Endothelial cell of umbilical vein (primary cell): ENCODE measurements at regions not wholly inside any gene's neighbourhood (a gene's known extent, or its start where the extent isn't known, plus 50 kb on each side); places are given as distances from the start of the nearest gene placed in this dataset.

Source experiments
- BruUV-seq: library from RNA; stranded (reverse); fragments of 400-500 nt; replicated peaks from 2 replicates; lab custom pipeline; 2021; lab: Mats Ljungman, UMichigan
- CTCF ChIA-PET: fragments of 300-600, 350-600 bp; sonication (Branson Sonifier 250); formaldehyde crosslinking; loops from one replicate; lab custom pipeline; 2021; ENCODE audit warnings: antibody characterized with exemption, inconsistent platforms; lab: Charles Lee
- POLR2A ChIA-PET: fragments of 300-600, 350-600 bp; sonication (Branson Sonifier 250); formaldehyde crosslinking; loops from one replicate; lab custom pipeline; 2021; ENCODE audit warnings: antibody characterized with exemption, inconsistent platforms; lab: Charles Lee
- DNase-seq: peaks from one replicate; pipeline ENCODE4 v3.0.0-alpha.2; 2011; ENCODE audit warnings: low read depth, low spot score
- FAIRE-seq: peaks from 2 replicates; lab custom pipeline; 2011; peaks lifted over from hg19 to GRCh38; lab: Jason Lieb, UNC
- H2AFZ ChIP-seq: 2 replicates; pipeline ENCODE4 v1.6.0; 2012; ENCODE audit warnings: low read depth, low read length, control low read depth, inconsistent platforms
- H3K27ac ChIP-seq: 2 replicates; pipeline ENCODE4 v1.5.1; 2011; ENCODE audit warnings: low read depth, mild to moderate bottlenecking, control low read depth, low read length, moderate library complexity; ENCODE audit not compliant: insufficient read depth
- H3K27me3 ChIP-seq, 2 experiments: 2 replicates each; pipeline versions ENCODE4 v1.6.0 to v1.6.1; 2011; ENCODE audit warnings: low read length in 2 of 2, mixed read lengths in 1 of 2; ENCODE audit not compliant: control insufficient read depth in 2 of 2, insufficient read depth in 2 of 2
- H3K36me3 ChIP-seq, 2 experiments: 2 replicates in 1 of 2; 3 replicates in 1 of 2; pipeline ENCODE4 v1.5.1; 2011; ENCODE audit warnings: low read length in 2 of 2, mild to moderate bottlenecking in 1 of 2, moderate library complexity in 1 of 2; ENCODE audit not compliant: control insufficient read depth in 2 of 2, insufficient read depth in 2 of 2; ENCODE audit errors: extremely low read depth in 1 of 2
- H3K4me1 ChIP-seq: 3 replicates; pipeline ENCODE4 v1.5.1; 2011; ENCODE audit warnings: mild to moderate bottlenecking, low read length; ENCODE audit not compliant: control insufficient read depth, insufficient read depth; ENCODE audit errors: extremely low read depth
- H3K4me2 ChIP-seq: 2 replicates; pipeline ENCODE4 v1.6.1; 2011; ENCODE audit warnings: low read length, control low read depth, mixed read lengths; ENCODE audit not compliant: insufficient read depth
- H3K4me3 ChIP-seq, 3 experiments: fragments of 200-600 bp in 1 of 3; sonication (generic), shearing (Covaris generic) in 1 of 3; replicated peaks in 1 of 3; 2 replicates each; pipeline ENCODE4 v1.5.1; 2011 to 2016; ENCODE audit warnings: control low read depth in 3 of 3, low read length in 3 of 3, mild to moderate bottlenecking in 2 of 3, inconsistent platforms in 1 of 3, low read depth in 1 of 3, moderate library complexity in 1 of 3; ENCODE audit not compliant: insufficient read depth in 1 of 3
- H3K79me2 ChIP-seq: 2 replicates; pipeline ENCODE4 v1.6.0; 2012; ENCODE audit warnings: low read length, inconsistent platforms; ENCODE audit not compliant: control insufficient read depth, insufficient read depth
- H3K9ac ChIP-seq: replicated peaks from 2 replicates; pipeline ENCODE3; 2011; ENCODE audit warnings: low read length, control low read depth; ENCODE audit not compliant: insufficient read depth; ENCODE audit errors: extremely low read depth
- H3K9me1 ChIP-seq: replicated peaks from 3 replicates; pipeline ENCODE4 v1.6.0; 2011; ENCODE audit warnings: mild to moderate bottlenecking, low read length; ENCODE audit not compliant: control insufficient read depth, insufficient read depth; ENCODE audit errors: extremely low read depth
- H3K9me3 ChIP-seq: replicated peaks from 2 replicates; pipeline ENCODE4 v1.5.1; 2012; ENCODE audit warnings: low read length, inconsistent platforms; ENCODE audit not compliant: control insufficient read depth, insufficient read depth
- H4K20me1 ChIP-seq: replicated peaks from 2 replicates; pipeline ENCODE3; 2011; ENCODE audit warnings: mild to moderate bottlenecking, low read length; ENCODE audit not compliant: control insufficient read depth, insufficient read depth; ENCODE audit errors: extremely low read depth
- CTCF ChIP-seq, 2 donors: IDR thresholded peaks; 1 replicate in 1 of 2; 2 replicates in 1 of 2; pipeline ENCODE4 v1.5.1; 2011; ENCODE audit warnings: low read length in 2 of 2, mild to moderate bottlenecking in 2 of 2, moderate library complexity in 2 of 2, control low read depth in 1 of 2, inconsistent platforms in 1 of 2, low read depth in 1 of 2; ENCODE audit not compliant: insufficient read depth in 1 of 2; ENCODE audit errors: extremely low read depth in 1 of 2
- EZH2 ChIP-seq: IDR thresholded peaks from 2 replicates; pipeline ENCODE4 v1.6.1; 2012; ENCODE audit warnings: borderline replicate concordance, low read depth, mild to moderate bottlenecking, moderate library complexity, low read length, inconsistent platforms; ENCODE audit not compliant: severe bottlenecking
- FOS ChIP-seq: IDR thresholded peaks from 2 replicates; pipeline ENCODE4 v1.6.1; 2011; ENCODE audit warnings: mild to moderate bottlenecking, low read length, moderate library complexity, borderline replicate concordance; ENCODE audit not compliant: insufficient read depth
- GATA2 ChIP-seq: IDR thresholded peaks from 2 replicates; pipeline ENCODE4 v1.7.0; 2011; ENCODE audit warnings: low read depth, mild to moderate bottlenecking, moderate library complexity, mixed read lengths, low read length; ENCODE audit not compliant: insufficient read length, insufficient read depth
- JUN ChIP-seq: IDR thresholded peaks from 2 replicates; pipeline ENCODE4 v1.6.1; 2011; ENCODE audit warnings: borderline replicate concordance, low read depth; ENCODE audit not compliant: insufficient read length, insufficient read depth
- MAX ChIP-seq: IDR thresholded peaks from 2 replicates; pipeline ENCODE4 v1.6.1; 2011; ENCODE audit not compliant: insufficient read depth, insufficient read length
- MYC ChIP-seq: IDR thresholded peaks from one replicate; pipeline ENCODE4 v1.6.1; 2011; ENCODE audit warnings: mild to moderate bottlenecking, low read depth, low read length
- POLR2A ChIP-seq: IDR thresholded peaks from 2 replicates; pipeline ENCODE4 v1.6.1; 2012; ENCODE audit warnings: low read depth, mild to moderate bottlenecking, control low read depth, low read length
- POLR2AphosphoS5 ChIP-seq: IDR thresholded peaks from 2 replicates; pipeline ENCODE4 v1.6.1; 2012; ENCODE audit warnings: low read depth, mild to moderate bottlenecking, control low read depth, low read length, moderate library complexity; ENCODE audit not compliant: insufficient read depth
- dilution Hi-C: fragments of 300-500 bp; cut with MboI; formaldehyde crosslinking; loops from one replicate; pipeline ENCODE4 v1.15.0; 2019; ENCODE audit warnings: low sequenced_read_pairs; ENCODE audit not compliant: extremely low pct_ligation_motif_present
- intact Hi-C: fragments of 100-400 bp; cut with micrococcal nuclease; formaldehyde crosslinking; loops from one replicate; pipeline ENCODE4 v1.10.0; 2022

- Histone ChIP-seq H3K9me3 (peaks cover 2% of the 10 kb centered on the region), H3K4me1 (no peaks in the 10 kb centered on the region), H2AFZ (no peak overlapping the region), H3K4me3 (no peak overlapping the region), H3K36me3 (no peaks in the 10 kb centered on the region), H3K27ac (no peak overlapping the region), H3K9ac (no peak overlapping the region), H4K20me1 (no peaks in the 10 kb centered on the region), H3K79me2 (no peaks in the 10 kb centered on the region), H3K9me1 (no peaks in the 10 kb centered on the region), H3K4me2 (no peak overlapping the region), H3K27me3 (no peaks in the 10 kb centered on the region)
- BruUV-seq: no TSS peak
- dilution Hi-C loops (no loop called here), intact Hi-C loops (no loop called here)
- CTCF ChIA-PET: no interaction called here
- POLR2A ChIA-PET: no interaction called here
- FAIRE-seq (no peak), DNase-seq (no peak)
- no peak for TF ChIP-seq MAX
- no peak for TF ChIP-seq CTCF (IDR thresholded peaks at IDR 0.05; ENCODE audit: extremely low read depth in 1 of 2, insufficient read depth in 1 of 2, low read depth in 1 of 2, low read length in 2 of 2)
- no peak for TF ChIP-seq POLR2AphosphoS5
- TF ChIP-seq JUN: no peak
- TF ChIP-seq GATA2: no peak
- no peak for TF ChIP-seq FOS
- TF ChIP-seq MYC: no peak
- TF ChIP-seq POLR2A: no peak
- no peak for TF ChIP-seq EZH2
These were observed 498.1 kb upstream of the CPEB2 start for GRCh38 chr4:14504162-14504561.
